HCT116 (cell line): ENCODE measurements at regions not wholly inside any gene's neighbourhood (a gene's known extent, or its start where the extent isn't known, plus 50 kb on each side); places are given as distances from the start of the nearest gene placed in this dataset.

Source experiments
- CEBPB ChIP-seq: IDR thresholded peaks from 2 replicates; pipeline ENCODE4 v1.6.1; 2012; ENCODE audit warnings: low read depth
- CTCF ChIP-seq, 3 experiments: fragments of 200-600 bp in 1 of 3; sonication (generic) in 1 of 3; IDR thresholded peaks in 2 of 3; conservative IDR thresholded peaks in 1 of 3; 2 replicates each; pipeline ENCODE4 v1.5.1; 2012 to 2017; ENCODE audit warnings: low read depth in 2 of 3, low read length in 2 of 3, antibody characterized with exemption in 1 of 3, borderline replicate concordance in 1 of 3, control low read depth in 1 of 3, mild to moderate bottlenecking in 1 of 3, mixed read lengths in 1 of 3, mixed run types in 1 of 3, moderate library complexity in 1 of 3; ENCODE audit not compliant: insufficient read depth in 1 of 3
- ELF1 ChIP-seq: IDR thresholded peaks from 2 replicates; pipeline ENCODE4 v1.6.1; 2012; ENCODE audit warnings: low read depth, borderline replicate concordance
- EZH2 ChIP-seq: fragments of 200-600 bp; sonication (generic); IDR thresholded peaks from 2 replicates; pipeline ENCODE4 v1.6.1; 2017; ENCODE audit warnings: antibody characterized with exemption, mixed run types
- EZH2phosphoT487 ChIP-seq: fragments of 200-600 bp; IDR thresholded peaks from 2 replicates; pipeline ENCODE4 v1.6.1; 2018; ENCODE audit warnings: antibody characterized with exemption, borderline replicate concordance
- JUND ChIP-seq: IDR thresholded peaks from 2 replicates; pipeline ENCODE4 v1.6.1; 2012
- MAX ChIP-seq: IDR thresholded peaks from 2 replicates; pipeline ENCODE4 v1.6.1; 2012
- POLR2A ChIP-seq: IDR thresholded peaks from 2 replicates; pipeline ENCODE4 v1.7.0; 2011; ENCODE audit warnings: borderline replicate concordance; ENCODE audit not compliant: insufficient read depth, insufficient read length; ENCODE audit errors: extremely low read depth
- POLR2AphosphoS5 ChIP-seq: IDR thresholded peaks from 2 replicates; pipeline ENCODE4 v1.6.1; 2011; ENCODE audit warnings: mild to moderate bottlenecking, low read depth, low read length, moderate library complexity
- REST ChIP-seq: IDR thresholded peaks from 2 replicates; pipeline ENCODE4 v1.6.1; 2012; ENCODE audit warnings: low read depth
- SIN3A ChIP-seq: IDR thresholded peaks from 2 replicates; pipeline ENCODE4 v1.6.1; 2012; ENCODE audit warnings: low read depth
- SRF ChIP-seq: IDR thresholded peaks from 2 replicates; pipeline ENCODE4 v1.6.1; 2012; ENCODE audit warnings: low read depth
- ZBTB33 ChIP-seq: IDR thresholded peaks from 2 replicates; pipeline ENCODE4 v1.6.1; 2011; ENCODE audit warnings: mild to moderate bottlenecking, low read length, moderate library complexity; ENCODE audit not compliant: insufficient replicate concordance; ENCODE audit errors: extremely low read depth
- ZFX ChIP-seq: fragments of 450-650 bp; IDR thresholded peaks from 2 replicates; pipeline ENCODE4 v1.6.1; 2017

GRCh38 chr2:157075924-157076323 lies 181.6 kb upstream of the GALNT5 start:
- TF ChIP-seq JUND (no peak), CTCF (IDR thresholded peaks at IDR 0.05 in 2 of 3, conservative IDR thresholded peaks at IDR 0.05 in 1 of 3; ENCODE audit: borderline replicate concordance in 1 of 3, insufficient read depth in 1 of 3, low read depth in 2 of 3, low read length in 2 of 3) (no peak), EZH2 (no peak), ZBTB33 (no peak), POLR2A (no peak), MAX (no peak), ELF1 (no peak), POLR2AphosphoS5 (no peak), SIN3A (no peak), REST (no peak), CEBPB (no peak), EZH2phosphoT487 (no peak), SRF (no peak), ZFX (no peak)
